GM19099 (cell line): ENCODE measurements at regions not wholly inside any gene's neighbourhood (a gene's known extent, or its start where the extent isn't known, plus 50 kb on each side); places are given as distances from the start of the nearest gene placed in this dataset.

ENCODE experiments used
- POLR2A ChIP-seq: IDR thresholded peaks from 3 replicates; pipeline ENCODE4 v1.6.1; 2011; ENCODE audit warnings: low read depth; ENCODE audit not compliant: insufficient read length; ENCODE audit errors: extremely low read depth

DNA sequence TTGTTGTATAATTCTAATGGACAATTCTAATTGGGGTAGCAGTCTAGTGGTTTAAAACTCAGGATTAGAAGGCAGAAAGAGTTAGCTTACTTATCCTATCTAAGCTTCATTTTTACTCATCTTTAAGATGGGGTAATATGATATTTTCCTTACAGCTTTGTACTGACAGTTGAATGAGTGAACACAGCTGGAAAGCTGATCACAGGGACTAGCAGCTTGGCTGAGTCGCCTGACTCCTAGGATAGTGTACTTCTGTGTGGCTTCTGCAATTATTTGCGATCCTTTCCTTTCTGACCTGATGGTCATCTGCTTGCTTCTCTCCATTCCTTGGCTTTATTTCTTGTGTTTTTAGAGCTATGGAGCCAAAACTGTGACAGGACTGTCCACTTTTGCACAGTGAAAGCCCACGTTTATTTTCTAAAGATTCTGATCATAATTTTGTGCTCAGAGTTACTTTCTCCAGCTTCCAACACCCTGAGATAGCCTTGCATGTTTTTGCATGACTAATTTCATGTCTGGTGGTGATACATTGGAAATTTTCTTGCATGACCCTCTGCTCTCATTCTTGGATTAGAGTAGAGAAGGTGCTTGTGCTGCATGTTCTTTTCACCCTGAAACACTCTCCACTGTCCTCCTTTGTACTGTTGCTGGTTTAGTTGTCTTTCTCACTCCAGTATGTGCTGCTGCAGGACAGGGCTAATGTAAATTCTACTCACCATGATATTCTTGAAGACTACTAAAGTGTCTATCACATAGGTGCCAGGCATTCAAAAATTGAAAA lies 377.0 kb upstream of the ATP2B1 start:
- TF ChIP-seq POLR2A = no peak

DNA sequence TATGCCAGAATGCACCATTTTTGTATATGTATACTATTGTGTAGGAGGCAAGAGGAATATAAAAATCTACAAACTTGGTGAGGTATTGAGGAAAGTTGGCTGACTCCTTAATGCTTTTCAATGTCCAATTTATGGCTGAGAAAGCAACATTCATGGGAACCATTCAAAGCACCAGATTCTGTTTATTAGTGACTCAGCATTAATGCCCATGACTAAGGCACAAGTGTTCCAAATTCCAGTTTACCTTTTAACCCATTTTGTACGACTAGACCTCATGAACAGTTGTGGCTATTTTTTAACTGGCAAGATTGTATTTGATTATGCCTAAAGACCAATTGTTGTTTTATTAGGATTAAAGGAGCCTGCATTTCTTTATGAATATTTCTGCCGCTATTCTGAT lies 375.4 kb upstream of the ATP2B1 start:
- no peak for TF ChIP-seq POLR2A

DNA sequence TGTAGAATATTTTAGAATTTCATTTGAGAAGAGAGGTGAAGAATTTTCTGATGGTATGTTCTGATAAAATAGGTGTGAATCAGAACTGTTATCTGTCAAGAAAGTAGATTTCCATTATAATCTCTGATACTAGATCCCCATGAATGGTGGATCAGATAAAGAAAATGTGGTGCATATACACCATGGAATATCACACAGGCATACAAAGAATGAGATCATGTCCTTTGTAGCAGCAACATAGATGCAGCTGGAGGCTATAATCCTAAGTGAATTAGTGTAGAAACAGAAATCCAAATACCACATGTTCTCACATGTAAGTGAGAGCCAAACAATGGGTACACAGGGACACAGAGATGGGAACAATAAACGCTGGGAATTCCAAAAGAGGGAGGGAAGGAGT lies 372.0 kb upstream of the ATP2B1 start:
- TF ChIP-seq POLR2A = no peak

GRCh38 chr12:90079529-90080210 lies 371.0 kb upstream of the ATP2B1 start:
- no peak for TF ChIP-seq POLR2A

GRCh38 chr12:90078344-90078743 lies 369.7 kb upstream of the ATP2B1 start:
- no peak for TF ChIP-seq POLR2A

GRCh38 chr12:90077756-90078155 lies 369.1 kb upstream of the ATP2B1 start:
- no peak for TF ChIP-seq POLR2A

GRCh38 chr12:90076851-90077319 lies 368.2 kb upstream of the ATP2B1 start:
- no peak for TF ChIP-seq POLR2A

DNA sequence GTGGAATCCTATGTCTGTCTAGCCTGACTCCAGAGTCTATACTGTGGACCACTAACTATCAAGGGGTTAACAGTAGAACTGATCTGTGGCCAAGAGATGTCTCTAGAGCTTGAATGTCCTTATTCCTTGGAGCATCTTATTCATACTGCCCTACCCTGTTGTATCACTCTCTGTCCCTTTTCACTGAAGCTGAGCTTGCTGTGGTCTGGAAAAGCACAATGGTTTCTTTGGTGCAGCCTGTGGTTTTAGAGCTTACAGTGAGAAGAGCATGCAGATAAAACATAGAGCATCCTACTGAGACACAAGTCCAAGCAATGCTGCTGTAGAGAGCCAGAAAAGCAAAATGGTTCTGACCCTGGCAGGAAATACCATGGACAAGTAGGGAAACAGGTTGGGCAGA lies 367.0 kb upstream of the ATP2B1 start:
- TF ChIP-seq POLR2A = no peak

- no peak for TF ChIP-seq POLR2A
Observed at GRCh38 chr12:90074086-90074485, 365.4 kb upstream of the ATP2B1 start.

DNA sequence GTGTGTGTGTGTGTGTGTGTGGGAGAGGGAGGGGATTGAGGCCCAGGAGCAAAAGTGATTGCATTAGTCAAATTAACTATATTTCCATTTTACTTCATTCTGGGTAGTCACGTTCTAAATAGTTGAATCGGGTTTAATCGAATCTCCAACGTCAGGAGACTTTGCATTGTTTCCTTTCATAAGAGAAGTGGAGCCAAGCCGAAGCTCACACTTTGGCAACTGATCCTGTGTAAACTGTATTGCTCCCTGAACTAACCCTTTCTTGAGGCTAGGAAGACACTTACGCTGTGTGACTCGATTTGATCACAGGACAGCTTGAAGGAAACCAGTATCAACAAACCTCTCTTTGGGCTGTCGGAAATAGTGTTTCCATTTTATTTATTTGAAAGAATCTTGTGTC lies 363.4 kb upstream of the ATP2B1 start:
- TF ChIP-seq POLR2A = no peak

DNA sequence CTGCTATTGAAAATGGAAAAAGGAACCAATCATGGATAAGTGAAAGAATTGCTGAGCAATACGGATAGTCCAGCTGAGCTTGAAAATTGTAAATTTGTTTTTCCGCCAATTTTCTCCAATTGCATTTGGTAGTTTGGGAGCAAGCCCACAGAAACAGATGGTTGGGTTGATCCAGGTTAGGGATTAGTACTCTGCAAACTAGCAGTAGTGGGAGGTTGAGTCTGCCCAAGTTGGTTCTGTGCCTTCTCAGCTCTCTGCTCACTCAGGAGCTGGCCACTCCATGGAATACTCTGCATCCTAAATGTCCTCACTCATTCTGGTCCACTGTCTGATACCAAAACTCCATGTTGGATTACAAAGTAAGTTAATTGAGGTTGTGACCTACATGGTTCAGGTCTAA lies 361.1 kb upstream of the ATP2B1 start:
- TF ChIP-seq POLR2A = no peak

- no peak for TF ChIP-seq POLR2A
Observed at GRCh38 chr12:90067791-90068190, 359.2 kb upstream of the ATP2B1 start.

GRCh38 chr12:90064852-90065801 lies 356.5 kb upstream of the ATP2B1 start:
- TF ChIP-seq POLR2A = no peak

GRCh38 chr12:90062799-90063198 lies 354.2 kb upstream of the ATP2B1 start:
- TF ChIP-seq POLR2A = no peak

DNA sequence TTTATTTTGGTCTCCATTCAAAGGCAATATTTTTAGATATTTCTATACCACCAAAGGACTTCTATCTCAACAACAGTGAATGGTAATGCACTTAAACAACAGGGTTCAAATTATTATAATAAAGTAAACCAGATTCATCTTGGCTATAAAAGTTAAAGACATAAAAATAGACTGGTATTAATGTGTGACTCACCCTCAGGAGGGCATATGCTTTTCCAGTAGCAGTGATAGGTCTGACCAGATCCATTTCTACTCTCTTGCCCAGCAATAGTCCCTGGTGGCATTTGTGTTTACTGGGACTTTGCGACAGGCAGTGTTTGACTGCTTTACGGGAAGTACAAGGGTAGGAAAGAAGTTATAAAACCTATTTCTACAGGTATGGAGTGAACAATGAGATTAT lies 353.2 kb upstream of the ATP2B1 start:
- TF ChIP-seq POLR2A = no peak

DNA sequence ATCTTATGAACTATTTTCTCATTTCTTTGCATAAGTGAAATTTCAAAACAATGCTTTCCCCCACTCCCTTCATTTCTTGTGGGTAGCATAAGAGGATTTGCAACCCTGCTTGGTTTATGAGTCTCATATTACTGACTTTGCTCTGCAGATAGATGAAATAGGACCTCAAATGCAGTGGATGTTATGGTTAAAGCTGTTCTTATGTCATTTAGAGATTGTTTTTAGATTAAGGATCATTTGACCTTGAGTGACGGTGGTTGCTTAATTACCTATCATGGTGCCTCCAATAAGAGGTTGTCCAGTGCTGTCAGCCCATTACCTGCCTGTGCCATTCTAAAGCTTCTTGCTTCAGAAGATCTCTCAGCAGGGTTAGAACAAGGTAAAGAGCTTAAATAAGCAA lies 351.4 kb upstream of the ATP2B1 start:
- TF ChIP-seq POLR2A = no peak

- TF ChIP-seq POLR2A = no peak
Observed at GRCh38 chr12:90058704-90059103, 350.1 kb upstream of the ATP2B1 start.
